Prostate gland (tissue), 2 donors: ENCODE measurements at regions not wholly inside any gene's neighbourhood (a gene's known extent, or its start where the extent isn't known, plus 50 kb on each side); places are given as distances from the start of the nearest gene placed in this dataset.

ENCODE experiments used
- POLR2A ChIP-seq: fragments of 450-650 bp; IDR thresholded peaks from one replicate; pipeline ENCODE4 v1.6.1; 2016; ENCODE audit warnings: antibody characterized with exemption, mild to moderate bottlenecking
- TF ChIP-seq, protein P1 (sequence below), 4 experiments: fragments of 200-600 bp in 2 of 4; fragments of 450-650 bp in 2 of 4; sonication (generic) in 2 of 4; IDR thresholded peaks; 1 replicate in 3 of 4; 2 replicates in 1 of 4; pipeline ENCODE4 v1.5.1; 2016 to 2019; ENCODE audit warnings: antibody characterized with exemption in 4 of 4, mild to moderate bottlenecking in 2 of 4, moderate library complexity in 2 of 4

DNA sequence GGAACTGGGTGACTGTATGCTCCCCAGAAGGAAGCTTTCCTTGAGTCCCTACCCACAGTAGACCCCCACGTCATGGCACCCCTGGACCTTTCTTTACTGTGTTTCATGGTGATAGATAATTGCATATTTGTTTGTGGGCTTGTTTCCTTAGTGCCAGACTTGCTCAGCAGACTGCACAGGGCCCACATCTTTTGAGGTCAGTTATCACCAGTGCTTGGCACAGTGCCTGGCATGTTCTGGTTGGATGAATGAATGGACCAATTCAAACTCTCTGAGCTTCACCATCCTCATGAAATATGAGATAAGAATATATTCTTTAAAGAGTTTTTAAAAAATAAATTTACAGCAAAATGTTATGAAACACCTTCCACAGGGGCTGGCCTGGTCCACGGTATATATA is 78.4 kb upstream of the EMX2 start:
- TF ChIP-seq, protein P1, sequence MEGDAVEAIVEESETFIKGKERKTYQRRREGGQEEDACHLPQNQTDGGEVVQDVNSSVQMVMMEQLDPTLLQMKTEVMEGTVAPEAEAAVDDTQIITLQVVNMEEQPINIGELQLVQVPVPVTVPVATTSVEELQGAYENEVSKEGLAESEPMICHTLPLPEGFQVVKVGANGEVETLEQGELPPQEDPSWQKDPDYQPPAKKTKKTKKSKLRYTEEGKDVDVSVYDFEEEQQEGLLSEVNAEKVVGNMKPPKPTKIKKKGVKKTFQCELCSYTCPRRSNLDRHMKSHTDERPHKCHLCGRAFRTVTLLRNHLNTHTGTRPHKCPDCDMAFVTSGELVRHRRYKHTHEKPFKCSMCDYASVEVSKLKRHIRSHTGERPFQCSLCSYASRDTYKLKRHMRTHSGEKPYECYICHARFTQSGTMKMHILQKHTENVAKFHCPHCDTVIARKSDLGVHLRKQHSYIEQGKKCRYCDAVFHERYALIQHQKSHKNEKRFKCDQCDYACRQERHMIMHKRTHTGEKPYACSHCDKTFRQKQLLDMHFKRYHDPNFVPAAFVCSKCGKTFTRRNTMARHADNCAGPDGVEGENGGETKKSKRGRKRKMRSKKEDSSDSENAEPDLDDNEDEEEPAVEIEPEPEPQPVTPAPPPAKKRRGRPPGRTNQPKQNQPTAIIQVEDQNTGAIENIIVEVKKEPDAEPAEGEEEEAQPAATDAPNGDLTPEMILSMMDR (IDR thresholded peaks at IDR 0.05) = no peak
- TF ChIP-seq POLR2A = no peak
